ENCODE measurements at regions not wholly inside any gene's neighbourhood (a gene's known extent, or its start where the extent isn't known, plus 50 kb on each side); places are given as distances from the start of the nearest gene placed in this dataset.

GRCh38 chr6:139518556-139519091, 144.2 kb upstream of the CITED2 start (continued):
- TF ChIP-seq ARID4B (CRISPR knock-in tag; IDR thresholded peaks at IDR 0.05) (no peak), ZNF217 (CRISPR knock-in tag; IDR thresholded peaks at IDR 0.05) (no peak), HDAC3 (IDR thresholded peaks at IDR 0.05; ENCODE audit: borderline replicate concordance, partially characterized antibody) (peak; percentile 81), ZNF518B (CRISPR knock-in tag; IDR thresholded peaks at IDR 0.05) (no peak), U2AF1 (optimal IDR thresholded peaks at IDR 0.05; ENCODE audit: low read depth, low read length) (no peak), ZBTB11 (CRISPR knock-in tag; IDR thresholded peaks at IDR 0.05) (0 out of 6 replicates have a peak, but pooled peaks of 1 of the 3 experiments have one; percentile 22), NCOA4 (IDR thresholded peaks at IDR 0.05; ENCODE audit: partially characterized antibody) (peak; percentile 69), SMARCA4 (IDR thresholded peaks at IDR 0.05) (peak; percentile 97), PCBP2 (IDR thresholded peaks at IDR 0.05; ENCODE audit: low read depth, low read length, poor library complexity, severe bottlenecking) (no peak), ZNF23 (CRISPR knock-in tag; IDR thresholded peaks at IDR 0.05) (no peak), SUPT5H (IDR thresholded peaks at IDR 0.05) (0 out of 2 replicates have a peak, but pooled peaks have one; percentile 23)
- TF ChIP-seq, protein P1, sequence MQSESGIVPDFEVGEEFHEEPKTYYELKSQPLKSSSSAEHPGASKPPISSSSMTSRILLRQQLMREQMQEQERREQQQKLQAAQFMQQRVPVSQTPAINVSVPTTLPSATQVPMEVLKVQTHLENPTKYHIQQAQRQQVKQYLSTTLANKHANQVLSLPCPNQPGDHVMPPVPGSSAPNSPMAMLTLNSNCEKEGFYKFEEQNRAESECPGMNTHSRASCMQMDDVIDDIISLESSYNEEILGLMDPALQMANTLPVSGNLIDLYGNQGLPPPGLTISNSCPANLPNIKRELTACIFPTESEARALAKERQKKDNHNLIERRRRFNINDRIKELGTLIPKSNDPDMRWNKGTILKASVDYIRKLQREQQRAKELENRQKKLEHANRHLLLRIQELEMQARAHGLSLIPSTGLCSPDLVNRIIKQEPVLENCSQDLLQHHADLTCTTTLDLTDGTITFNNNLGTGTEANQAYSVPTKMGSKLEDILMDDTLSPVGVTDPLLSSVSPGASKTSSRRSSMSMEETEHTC (IDR thresholded peaks at IDR 0.05) = no peak

All from K562 (cell line).